ENCODE measurements at regions not wholly inside any gene's neighbourhood (a gene's known extent, or its start where the extent isn't known, plus 50 kb on each side); places are given as distances from the start of the nearest gene placed in this dataset.

GRCh38 chr3:70517124-70517890 lies 204.9 kb upstream of the MDFIC2 start:
- H3K27ac ChIP-seq (ENCODE audit: low read depth, low read length, poor library complexity, severe bottlenecking) = no peak overlapping the region
- H3K4me1 ChIP-seq (ENCODE audit: insufficient read depth, low read length, poor library complexity, severe bottlenecking) = no peaks in the 10 kb centered on the region
- BruUV-seq (replicated peaks) = no TSS peak
- no peak overlapping the region for H3K4me3 ChIP-seq (ENCODE audit: low read depth, low read length, poor library complexity, severe bottlenecking)
- no peak overlapping the region for H2AFZ ChIP-seq (ENCODE audit: low read length)
- no peaks in the 10 kb centered on the region for H3K9me3 ChIP-seq (ENCODE audit: low read length)
- no peak overlapping the region for H3K4me2 ChIP-seq (ENCODE audit: low read length)
- H3K36me3 ChIP-seq (ENCODE audit: insufficient read depth, low read length) = no peaks in the 10 kb centered on the region
- no peaks in the 10 kb centered on the region for H4K20me1 ChIP-seq (ENCODE audit: insufficient read depth, low read length)
- intact Hi-C loops (cut with micrococcal nuclease; ENCODE audit: unreplicated experiment) = no loop called here
- POLR2A ChIA-PET = interaction anchor here (0.6 kb wide), 1 partner anchor 781 kb away, joined by 3 read pairs; no protein-coding TSS in a partner anchor
- CTCF ChIA-PET (ENCODE audit: unreplicated experiment) = no interaction called here
- DNase-seq (ENCODE audit: low spot score) = no peak
- H3K9me2 ChIP-seq (ENCODE audit: insufficient read depth, low read length) = no peaks in the 10 kb centered on the region
- H3K79me2 ChIP-seq (ENCODE audit: insufficient read depth, low read depth, low read length) = no peaks in the 10 kb centered on the region
- no peak for TF ChIP-seq CTCF (conservative IDR thresholded peaks at IDR 0.05; ENCODE audit: low read length)
- TF ChIP-seq EZH2phosphoT487 (IDR thresholded peaks at IDR 0.05; ENCODE audit: borderline replicate concordance, low read depth, low read length) = no peak

DNA sequence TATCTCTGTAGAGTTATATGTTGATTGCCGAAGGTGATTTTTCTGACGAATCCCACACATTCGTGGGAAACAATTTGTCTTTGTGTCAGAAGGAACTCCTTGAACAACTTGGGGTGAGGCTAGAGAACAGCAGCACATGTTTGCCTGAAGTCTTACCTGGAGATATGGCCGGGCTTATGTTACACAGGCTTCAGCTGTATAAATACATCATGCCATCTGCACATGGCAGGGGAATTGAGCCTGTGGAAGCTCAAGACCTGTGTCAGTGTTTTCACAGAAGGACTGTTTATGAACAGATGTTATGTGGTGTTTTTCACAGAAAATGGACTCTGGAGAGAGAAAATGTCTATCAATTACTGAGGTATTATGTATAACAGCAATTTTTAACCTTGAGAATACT lies 203.6 kb upstream of the MDFIC2 start:
- TF ChIP-seq EZH2phosphoT487 (IDR thresholded peaks at IDR 0.05; ENCODE audit: borderline replicate concordance, low read depth, low read length) = no peak
- TF ChIP-seq CTCF (conservative IDR thresholded peaks at IDR 0.05; ENCODE audit: low read length) = no peak
- H3K4me3 ChIP-seq (ENCODE audit: low read depth, low read length, poor library complexity, severe bottlenecking) = no peak overlapping the region
- no peaks in the 10 kb centered on the region for H3K9me3 ChIP-seq (ENCODE audit: low read length)
- H3K79me2 ChIP-seq (ENCODE audit: insufficient read depth, low read depth, low read length) = no peaks in the 10 kb centered on the region
- no peak overlapping the region for H3K4me2 ChIP-seq (ENCODE audit: low read length)
- H3K36me3 ChIP-seq (ENCODE audit: insufficient read depth, low read length) = no peaks in the 10 kb centered on the region
- no peak overlapping the region for H3K27ac ChIP-seq (ENCODE audit: low read depth, low read length, poor library complexity, severe bottlenecking)
- H3K9me2 ChIP-seq (ENCODE audit: insufficient read depth, low read length) = no peaks in the 10 kb centered on the region
- H4K20me1 ChIP-seq (ENCODE audit: insufficient read depth, low read length) = no peaks in the 10 kb centered on the region
- intact Hi-C loops (cut with micrococcal nuclease; ENCODE audit: unreplicated experiment) = no loop called here
- no peak overlapping the region for H2AFZ ChIP-seq (ENCODE audit: low read length)
- H3K4me1 ChIP-seq (ENCODE audit: insufficient read depth, low read length, poor library complexity, severe bottlenecking) = no peaks in the 10 kb centered on the region
- no TSS peak for BruUV-seq (replicated peaks)
- ChIA-PET POLR2A (no interaction called here), CTCF (ENCODE audit: unreplicated experiment) (no interaction called here)
- DNase-seq (ENCODE audit: low spot score) = no peak

- H3K27ac ChIP-seq (ENCODE audit: low read depth, low read length, poor library complexity, severe bottlenecking) = no peak overlapping the region
- H3K9me3 ChIP-seq (ENCODE audit: low read length) = no peaks in the 10 kb centered on the region
- no peak for DNase-seq (ENCODE audit: low spot score)
- H3K9me2 ChIP-seq (ENCODE audit: insufficient read depth, low read length) = no peaks in the 10 kb centered on the region
- H4K20me1 ChIP-seq (ENCODE audit: insufficient read depth, low read length) = no peaks in the 10 kb centered on the region
- no peaks in the 10 kb centered on the region for H3K79me2 ChIP-seq (ENCODE audit: insufficient read depth, low read depth, low read length)
- ChIA-PET POLR2A (no interaction called here), CTCF (ENCODE audit: unreplicated experiment) (no interaction called here)
- H3K4me3 ChIP-seq (ENCODE audit: low read depth, low read length, poor library complexity, severe bottlenecking) = no peak overlapping the region
- intact Hi-C loops (cut with micrococcal nuclease; ENCODE audit: unreplicated experiment) = no loop called here
- no peak for TF ChIP-seq CTCF (conservative IDR thresholded peaks at IDR 0.05; ENCODE audit: low read length)
- TF ChIP-seq EZH2phosphoT487 (IDR thresholded peaks at IDR 0.05; ENCODE audit: borderline replicate concordance, low read depth, low read length) = no peak
- H2AFZ ChIP-seq (ENCODE audit: low read length) = no peak overlapping the region
- H3K4me1 ChIP-seq (ENCODE audit: insufficient read depth, low read length, poor library complexity, severe bottlenecking) = no peaks in the 10 kb centered on the region
- H3K4me2 ChIP-seq (ENCODE audit: low read length) = no peak overlapping the region
- BruUV-seq (replicated peaks) = no TSS peak
- no peaks in the 10 kb centered on the region for H3K36me3 ChIP-seq (ENCODE audit: insufficient read depth, low read length)
Observed at GRCh38 chr3:70507486-70507885, 195.0 kb upstream of the MDFIC2 start.

Measured in OCI-LY7 (cell line).